Activated CD4-positive, alpha-beta memory T cell treated with anti-CD3 and anti-CD28 coated beads for 36 hours (primary cell): ENCODE measurements at regions not wholly inside any gene's neighbourhood (a gene's known extent, or its start where the extent isn't known, plus 50 kb on each side); places are given as distances from the start of the nearest gene placed in this dataset.
"Not testable (repeated sequence)": the region's sequence is repeated elsewhere in the genome, so short reads cannot be mapped to it uniquely, and the experiment has no call there.

Experiments used
- CTCF ChIA-PET: fragments of 350-600 bp; sonication (Branson Sonifier 250); formaldehyde crosslinking; loops from one replicate; lab custom pipeline; 2021; ENCODE audit warnings: antibody characterized with exemption, inconsistent platforms; lab: Charles Lee
- POLR2A ChIA-PET: fragments of 350-600 bp; sonication (Branson Sonifier 250); formaldehyde crosslinking; loops from one replicate; lab custom pipeline; 2021; ENCODE audit warnings: antibody characterized with exemption; lab: Charles Lee
- DNase-seq: peaks from one replicate; pipeline ENCODE4 v3.0.0-alpha.2; 2020
- H3K27ac Mint-ChIP-seq: one replicate; pipeline ENCODE4 v1.8.0; 2021; ENCODE audit warnings: mixed read lengths
- H3K27me3 Mint-ChIP-seq: one replicate; pipeline ENCODE4 v1.8.0; 2021; ENCODE audit warnings: mixed read lengths
- H3K36me3 Mint-ChIP-seq: one replicate; pipeline ENCODE4 v1.8.0; 2021; ENCODE audit warnings: mixed read lengths
- H3K4me1 Mint-ChIP-seq: one replicate; pipeline ENCODE4 v1.8.0; 2021; ENCODE audit warnings: low read depth, mixed read lengths
- H3K4me3 Mint-ChIP-seq: one replicate; pipeline ENCODE4 v1.8.0; 2021; ENCODE audit warnings: mild to moderate bottlenecking, mixed read lengths
- H3K9me3 Mint-ChIP-seq: one replicate; pipeline ENCODE4 v1.8.0; 2021; ENCODE audit warnings: mixed read lengths
- intact Hi-C: fragments of 100-400 bp; cut with micrococcal nuclease; formaldehyde crosslinking; loops from one replicate; pipeline ENCODE4 v1.15.1; 2023

- CTCF ChIA-PET, result no interaction called here
- no peak for DNase-seq
- intact Hi-C loops, result no loop called here
These were observed 650.3 kb upstream of the ALG10B start for GRCh38 chr12:37666069-37666781.

GRCh38 chr12:37668557-37668956 lies 648.0 kb upstream of the ALG10B start:
- H3K9me3 Mint-ChIP-seq, CTCF ChIA-PET, POLR2A ChIA-PET, H3K4me1 Mint-ChIP-seq, H3K36me3 Mint-ChIP-seq, H3K4me3 Mint-ChIP-seq, H3K27ac Mint-ChIP-seq, DNase-seq, intact Hi-C loops, H3K27me3 Mint-ChIP-seq: not testable (repeated sequence)

More at GRCh38 chr12:37666069-37666781, 650.3 kb upstream of the ALG10B start:
- POLR2A ChIA-PET, result no interaction called here
- H3K27ac Mint-ChIP-seq, result no peak overlapping the region
- no peaks in the 10 kb centered on the region for H3K4me1 Mint-ChIP-seq
- peaks cover 11% of the 10 kb centered on the region for H3K9me3 Mint-ChIP-seq
- H3K4me3 Mint-ChIP-seq, result no peak overlapping the region
- H3K27me3 Mint-ChIP-seq, result no peaks in the 10 kb centered on the region
- H3K36me3 Mint-ChIP-seq, result no peaks in the 10 kb centered on the region

- intact Hi-C loops, result loop anchor here (2.0 kb wide), 1 partner anchor 644 kb away; the partner anchor contains the start of gene ALG10B
- H3K27me3 Mint-ChIP-seq, result no peaks in the 10 kb centered on the region
- POLR2A ChIA-PET, result no interaction called here
These were observed 643.8 kb upstream of the ALG10B start for GRCh38 chr12:37672655-37673260.

GRCh38 chr12:37720846-37721245 lies 595.7 kb upstream of the ALG10B start:
- H3K27ac Mint-ChIP-seq, result no peak overlapping the region
- intact Hi-C loops, result no loop called here
- no peaks in the 10 kb centered on the region for H3K27me3 Mint-ChIP-seq
- H3K36me3 Mint-ChIP-seq, result no peaks in the 10 kb centered on the region
- ChIA-PET POLR2A (no interaction called here), CTCF (no interaction called here)
- no peak overlapping the region for H3K4me3 Mint-ChIP-seq
- H3K9me3 Mint-ChIP-seq, result peaks cover 25% of the 10 kb centered on the region
- H3K4me1 Mint-ChIP-seq, result no peaks in the 10 kb centered on the region
- DNase-seq, result no peak

More at GRCh38 chr12:37672655-37673260, 643.8 kb upstream of the ALG10B start:
- Mint-ChIP-seq H3K27ac (no peak overlapping the region), H3K36me3 (no peaks in the 10 kb centered on the region), H3K4me3 (no peak overlapping the region), H3K4me1 (no peaks in the 10 kb centered on the region), H3K9me3 (peaks cover 3% of the 10 kb centered on the region)
- CTCF ChIA-PET, result no interaction called here
- no peak for DNase-seq

GRCh38 chr12:37733856-37734255 lies 582.7 kb upstream of the ALG10B start:
- Mint-ChIP-seq H3K4me3 (no peak overlapping the region), H3K27me3 (no peaks in the 10 kb centered on the region), H3K27ac (no peak overlapping the region), H3K9me3 (peaks cover 52% of the 10 kb centered on the region), H3K4me1 (no peaks in the 10 kb centered on the region), H3K36me3 (peaks cover 2% of the 10 kb centered on the region)
- ChIA-PET CTCF (no interaction called here), POLR2A (no interaction called here)
- DNase-seq, result no peak
- intact Hi-C loops, result no loop called here
